GM12878 (cell line): ENCODE measurements at regions not wholly inside any gene's neighbourhood (a gene's known extent, or its start where the extent isn't known, plus 50 kb on each side); places are given as distances from the start of the nearest gene placed in this dataset.

Experiments used
- ATAC-seq: fragments of 200-7000 bp; cut with Tn5 transposase; 3 replicates; pipeline ENCODE4 v1.9.1; 2020; ENCODE audit warnings: mild to moderate bottlenecking, moderate library complexity
- BruUV-seq: library from RNA; stranded (reverse); fragments of 400-500 nt; replicated peaks from 2 replicates; lab custom pipeline; 2021; lab: Mats Ljungman, UMichigan
- CTCF ChIA-PET: fragments of 300-600 bp; sonication (Branson Sonifier 250); formaldehyde crosslinking; extraction: SDS; loops from one replicate; lab custom pipeline; 2021; ENCODE audit warnings: inconsistent platforms; lab: Yijun Ruan, JAX
- POLR2A ChIA-PET: fragments of 350-600 bp; formaldehyde crosslinking; extraction: SDS; loops from one replicate; lab custom pipeline; 2021; ENCODE audit warnings: inconsistent platforms; lab: Charles Lee
- RAD21 ChIA-PET: fragments of 300-600 bp; sonication (Branson Sonifier 250); formaldehyde crosslinking; loops from one replicate; lab custom pipeline; 2023; ENCODE audit warnings: antibody characterized with exemption; ENCODE audit not compliant: unreplicated experiment; lab: Charles Lee
- SMC1A ChIA-PET: fragments of 300-600 bp; sonication (Branson Sonifier 250); formaldehyde crosslinking; loops from one replicate; lab custom pipeline; 2023; ENCODE audit not compliant: unreplicated experiment, uncharacterized antibody; lab: Charles Lee
- DNase-seq: peaks from one replicate; pipeline ENCODE4 v3.0.0-alpha.2; 2011; ENCODE audit warnings: low read depth, low spot score
- FAIRE-seq: peaks from 3 replicates; lab custom pipeline; 2011; peaks lifted over from hg19 to GRCh38; lab: Jason Lieb, UNC
- H2AFZ ChIP-seq: 2 replicates; pipeline ENCODE4 v1.6.0; 2011; ENCODE audit warnings: low read depth, low read length, control low read depth; ENCODE audit not compliant: control insufficient read depth
- H3K27ac ChIP-seq: 2 replicates; pipeline ENCODE4 v1.5.1; 2011; ENCODE audit warnings: control low read depth; ENCODE audit not compliant: control insufficient read depth, insufficient read depth
- H3K27me3 ChIP-seq, 2 experiments: replicated peaks in 1 of 2; 2 replicates each; pipeline versions ENCODE4 v1.6.0 to v1.6.1; 2011; ENCODE audit warnings: low read length in 1 of 2; ENCODE audit not compliant: control insufficient read depth in 2 of 2, insufficient read depth in 2 of 2
- H3K36me3 ChIP-seq, 2 experiments: 2 replicates each; pipeline ENCODE4 v1.5.1; 2011; ENCODE audit warnings: low read length in 1 of 2; ENCODE audit not compliant: control insufficient read depth in 2 of 2, insufficient read depth in 2 of 2
- H3K4me1 ChIP-seq: 2 replicates; pipeline ENCODE4 v1.6.1; 2011; ENCODE audit warnings: mild to moderate bottlenecking, low read length, moderate library complexity, mixed read lengths; ENCODE audit not compliant: control insufficient read depth, insufficient read depth
- H3K4me2 ChIP-seq: 2 replicates; pipeline ENCODE4 v1.6.0; 2011; ENCODE audit warnings: control low read depth; ENCODE audit not compliant: control insufficient read depth, insufficient read depth
- H3K4me3 ChIP-seq: fragments of 200-600 bp; sonication (generic); 2 replicates; pipeline ENCODE4 v1.5.1; 2016
- H3K79me2 ChIP-seq: 2 replicates; pipeline ENCODE4 v1.6.0; 2011; ENCODE audit warnings: low read length; ENCODE audit not compliant: control insufficient read depth, insufficient read depth
- H3K9ac ChIP-seq: 2 replicates; pipeline ENCODE4 v1.8.0; 2011; ENCODE audit warnings: low read length, control low read depth, mixed read lengths; ENCODE audit not compliant: control insufficient read depth, insufficient read depth
- H3K9me3 ChIP-seq: replicated peaks from 3 replicates; pipeline ENCODE4 v1.5.1; 2011; ENCODE audit warnings: mild to moderate bottlenecking, low read length; ENCODE audit not compliant: control insufficient read depth, insufficient read depth
- H4K20me1 ChIP-seq: 2 replicates; pipeline ENCODE4 v1.6.0; 2011; ENCODE audit not compliant: control insufficient read depth, insufficient read depth
- E2F8 ChIP-seq: fragments of 450-650 bp; IDR thresholded peaks from 2 replicates; pipeline ENCODE4 v1.6.1; 2018; ENCODE audit warnings: mild to moderate bottlenecking, low read depth, moderate library complexity; ENCODE audit not compliant: partially characterized antibody
- POLR2AphosphoS5 ChIP-seq: IDR thresholded peaks from 2 replicates; pipeline ENCODE4 v1.6.1; 2011; ENCODE audit warnings: mild to moderate bottlenecking, low read length, inconsistent platforms
- RAD21 ChIP-seq: IDR thresholded peaks from 2 replicates; pipeline ENCODE4 v1.6.1; 2011; ENCODE audit warnings: mild to moderate bottlenecking, low read depth, low read length, moderate library complexity; ENCODE audit not compliant: insufficient read depth
- RBBP5 ChIP-seq: fragments of 200-600 bp; sonication (generic); conservative IDR thresholded peaks from 2 replicates; pipeline ENCODE4 v1.6.1; 2016
- WGBS: methylation state at CpG from one replicate; pipeline ENCODE4 v1.1.6; 2016; ENCODE audit warnings: low lambda C conversion rate; ENCODE audit not compliant: insufficient replicate concordance, insufficient coverage; ENCODE audit errors: missing lambda C conversion rate; 5-methylcytosine and 5-hydroxymethylcytosine counted together
- in situ Hi-C: fragments of 300-500 bp; cut with MboI; formaldehyde crosslinking; loops from 9 replicates; pipeline ENCODE4 v1.14.3; 2018; ENCODE audit warnings: mixed read lengths
- intact Hi-C: fragments of 100-400 bp; cut with micrococcal nuclease; formaldehyde crosslinking; loops from one replicate; pipeline ENCODE4 v1.14.2; 2022; ENCODE audit not compliant: unreplicated experiment
- TF ChIP-seq, protein P1 (sequence below): fragments of 450-650 bp; IDR thresholded peaks from 2 replicates; pipeline ENCODE4 v1.6.1; 2014; ENCODE audit warnings: mild to moderate bottlenecking

GRCh38 chr3:72018343-72018984 is 233.5 kb upstream of the PROK2 start (continued):
- no peak for TF ChIP-seq POLR2AphosphoS5
- TF ChIP-seq E2F8: no peak

DNA sequence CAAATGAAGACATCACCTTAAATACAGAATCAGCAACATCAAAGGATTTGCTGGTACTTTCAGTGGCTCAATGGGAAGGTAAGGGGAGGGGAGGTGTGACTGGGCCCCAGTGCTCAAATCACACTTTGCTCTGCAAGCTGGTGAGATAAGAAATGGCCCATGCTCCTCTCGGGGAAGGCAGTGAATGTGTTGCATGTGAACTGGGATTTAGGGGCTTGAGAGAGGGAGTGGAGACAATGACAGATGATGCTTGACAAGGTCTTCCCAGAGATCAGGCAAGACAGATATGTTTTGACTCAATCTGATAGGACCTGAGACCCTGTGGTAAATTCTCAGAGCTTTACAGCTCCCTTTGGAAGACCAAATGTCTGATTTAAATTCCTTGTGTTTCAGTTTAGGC is 233.0 kb upstream of the PROK2 start:
- intact Hi-C loops (no loop called here), in situ Hi-C loops (no loop called here)
- FAIRE-seq: no peak
- Histone ChIP-seq H3K79me2 (no peaks in the 10 kb centered on the region), H3K4me1 (peaks cover 14% of the 10 kb centered on the region), H3K27me3 (no peaks in the 10 kb centered on the region), H4K20me1 (no peaks in the 10 kb centered on the region), H3K9ac (no peak overlapping the region), H3K27ac (no peak overlapping the region), H2AFZ (no peak overlapping the region), H3K9me3 (no peaks in the 10 kb centered on the region), H3K4me2 (no peak overlapping the region), H3K36me3 (no peaks in the 10 kb centered on the region), H3K4me3 (no peak overlapping the region)
- POLR2A ChIA-PET: interaction anchor here (0.6 to 1.1 kb wide), 3 partner anchors 12 to 52 kb away, joined by 3 to 8 read pairs (median 5); no protein-coding TSS in a partner anchor
- ATAC-seq: no peak
- WGBS: 95% methylated on average over 1 of the region's 1 CpG
- RAD21 ChIA-PET: interaction anchor here (0.6 kb wide), 1 partner anchor 32 kb away, joined by 3 read pairs; no protein-coding TSS in a partner anchor
- SMC1A ChIA-PET: interaction anchor here (0.7 to 2.9 kb wide), 2 partner anchors 34 to 65 kb away, joined by 3 to 19 read pairs; no protein-coding TSS in a partner anchor
- no peak for DNase-seq
- TF ChIP-seq RAD21 (no peak), RBBP5 (no peak)
- TF ChIP-seq, protein P1, sequence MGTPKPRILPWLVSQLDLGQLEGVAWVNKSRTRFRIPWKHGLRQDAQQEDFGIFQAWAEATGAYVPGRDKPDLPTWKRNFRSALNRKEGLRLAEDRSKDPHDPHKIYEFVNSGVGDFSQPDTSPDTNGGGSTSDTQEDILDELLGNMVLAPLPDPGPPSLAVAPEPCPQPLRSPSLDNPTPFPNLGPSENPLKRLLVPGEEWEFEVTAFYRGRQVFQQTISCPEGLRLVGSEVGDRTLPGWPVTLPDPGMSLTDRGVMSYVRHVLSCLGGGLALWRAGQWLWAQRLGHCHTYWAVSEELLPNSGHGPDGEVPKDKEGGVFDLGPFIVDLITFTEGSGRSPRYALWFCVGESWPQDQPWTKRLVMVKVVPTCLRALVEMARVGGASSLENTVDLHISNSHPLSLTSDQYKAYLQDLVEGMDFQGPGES: no peak
- BruUV-seq: no TSS peak
- CTCF ChIA-PET: interaction anchor here (1.0 kb wide), 1 partner anchor 143 kb away, joined by 3 read pairs; no protein-coding TSS in a partner anchor
